GM18519 (cell line): ENCODE measurements at regions not wholly inside any gene's neighbourhood (a gene's known extent, or its start where the extent isn't known, plus 50 kb on each side); places are given as distances from the start of the nearest gene placed in this dataset.
"Not testable (repeated sequence)": the region's sequence is repeated elsewhere in the genome, so short reads cannot be mapped to it uniquely, and the experiment has no call there.

Experiments used
- ATAC-seq: cut with Tn5 transposase; IDR thresholded peaks from one replicate; pipeline ENCODE4 v1.9.1; 2021; ENCODE audit warnings: mild to moderate bottlenecking, moderate library complexity; ENCODE audit not compliant: unreplicated experiment, low FRiP score

DNA sequence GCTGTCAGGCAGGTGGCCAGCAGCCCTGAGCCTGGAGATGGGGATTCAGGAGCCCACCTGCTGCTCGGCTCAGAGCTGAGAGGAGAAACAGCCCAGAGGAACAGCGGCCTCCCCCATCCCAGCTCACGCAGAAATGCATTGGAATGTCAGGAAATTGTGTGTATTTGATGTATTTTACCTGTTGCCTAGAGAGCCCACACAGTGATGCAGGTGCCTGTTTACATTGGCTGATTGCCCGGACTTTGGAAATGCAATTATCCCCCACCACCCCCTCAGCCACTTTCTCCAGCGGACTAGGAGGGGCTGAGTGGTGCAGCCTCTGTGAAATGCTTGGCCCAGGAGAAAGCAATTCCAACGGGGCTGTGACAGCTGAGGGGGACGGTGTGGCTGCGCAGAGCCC is 281.7 kb upstream of the SFSWAP start:
- ATAC-seq, result not testable (repeated sequence)

DNA sequence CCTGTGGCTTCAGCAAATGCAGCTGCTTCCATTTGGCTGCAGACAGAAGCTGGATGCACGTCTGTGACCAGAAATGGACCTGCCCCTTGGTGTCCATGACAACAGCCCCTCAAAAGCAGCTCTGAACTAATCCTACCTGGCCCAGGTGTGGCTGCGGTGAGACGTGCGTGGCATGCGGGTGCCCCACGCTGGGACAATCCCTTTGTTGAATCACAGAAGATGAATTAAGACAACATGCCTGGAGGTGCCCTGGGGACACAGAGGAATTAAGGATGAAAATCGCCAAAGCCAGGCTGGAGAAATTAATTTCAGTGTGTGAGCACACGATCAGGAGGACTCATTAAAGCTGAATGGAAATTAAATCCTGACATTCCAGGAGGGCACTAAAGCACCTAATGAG is 281.2 kb upstream of the SFSWAP start:
- ATAC-seq, result not testable (repeated sequence)

DNA sequence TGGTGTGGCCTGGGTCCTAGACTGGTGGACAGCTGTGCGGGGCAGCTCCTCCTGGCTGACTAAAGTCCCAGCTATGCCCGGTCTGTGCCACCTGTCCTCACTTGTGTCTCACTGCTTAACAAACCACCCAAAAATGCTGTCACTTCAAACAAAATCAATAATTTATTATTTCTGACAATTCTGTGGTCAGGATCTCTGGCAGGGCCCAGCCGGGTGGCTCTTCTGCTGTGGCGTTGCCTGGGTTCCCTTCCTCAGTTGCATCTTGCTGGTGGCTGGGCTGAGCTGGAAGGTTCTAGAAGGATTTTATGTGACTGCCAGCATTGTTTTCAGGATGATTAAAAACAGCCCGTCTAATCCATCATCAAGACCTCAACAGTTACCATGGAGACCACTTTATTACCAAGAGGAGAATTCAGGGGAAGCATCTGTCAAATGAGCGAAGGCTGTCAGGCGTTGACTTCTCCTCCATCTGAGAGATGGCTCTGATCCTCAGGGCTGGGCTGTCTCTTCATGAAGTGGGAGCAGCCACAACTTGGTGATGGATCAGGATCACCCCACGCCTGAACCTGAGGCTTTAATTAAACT is 280.6 kb upstream of the SFSWAP start:
- no peak for ATAC-seq

DNA sequence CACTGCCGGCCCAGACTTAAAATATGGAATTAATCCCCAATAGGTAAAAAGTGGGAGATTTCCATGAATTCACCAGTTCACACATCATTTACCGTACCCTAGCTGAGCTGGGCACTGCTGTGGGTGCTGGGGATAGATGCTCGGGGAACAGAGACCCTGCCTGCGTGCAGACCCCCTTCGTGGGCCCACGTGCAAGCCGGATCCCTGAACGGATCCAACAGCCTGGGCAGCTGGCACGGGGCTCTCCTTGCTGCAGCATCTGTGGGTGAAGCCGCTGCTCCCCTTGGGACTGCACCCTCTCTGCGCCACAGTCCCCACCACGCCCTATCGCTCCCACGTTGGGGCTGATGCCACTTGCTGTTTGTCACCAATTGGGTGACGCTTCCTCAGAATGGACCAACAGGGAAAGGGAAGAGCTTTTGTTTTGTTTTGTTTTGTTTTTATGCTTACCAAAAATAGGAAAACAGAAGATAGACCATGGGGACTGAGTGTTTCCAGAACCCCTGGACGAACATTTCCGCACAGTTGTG is 279.7 kb upstream of the SFSWAP start:
- ATAC-seq, result not testable (repeated sequence)

DNA sequence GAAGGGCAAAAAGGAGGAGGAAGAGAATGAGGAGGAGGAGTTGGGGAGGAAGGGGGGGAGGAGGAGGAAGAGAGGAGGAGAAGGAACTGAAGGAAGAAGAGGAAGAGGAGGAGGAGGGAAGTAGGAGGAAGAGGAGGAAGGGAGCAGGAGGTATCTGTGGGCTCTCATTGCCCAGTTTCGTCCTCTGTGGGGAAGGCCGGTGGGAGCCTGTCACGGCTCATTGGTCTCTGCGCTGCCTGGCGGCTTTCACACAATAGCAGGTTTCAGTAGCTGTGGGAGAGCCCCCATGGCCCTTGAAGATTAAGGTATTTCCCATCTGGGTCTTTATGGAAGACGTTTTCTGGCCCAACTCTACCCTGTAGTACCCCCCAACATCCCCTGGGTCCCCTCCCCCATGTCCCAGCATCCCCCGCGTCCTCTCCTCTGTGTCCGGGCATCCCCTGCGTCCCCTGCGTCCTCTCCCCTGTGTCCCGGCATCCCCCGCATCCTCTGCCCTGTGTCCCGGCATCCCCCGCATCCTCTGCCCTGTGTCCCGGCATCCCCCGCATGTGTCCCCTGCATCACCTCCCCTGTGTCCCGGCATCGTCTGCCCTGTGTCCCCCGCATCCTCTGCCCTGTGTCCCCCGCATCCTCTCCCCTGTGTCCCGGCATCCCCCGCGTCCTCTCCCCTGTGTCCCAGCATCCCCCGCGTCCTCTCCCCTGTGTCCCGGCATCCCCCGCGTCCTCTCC is 278.2 kb upstream of the SFSWAP start:
- no peak for ATAC-seq

DNA sequence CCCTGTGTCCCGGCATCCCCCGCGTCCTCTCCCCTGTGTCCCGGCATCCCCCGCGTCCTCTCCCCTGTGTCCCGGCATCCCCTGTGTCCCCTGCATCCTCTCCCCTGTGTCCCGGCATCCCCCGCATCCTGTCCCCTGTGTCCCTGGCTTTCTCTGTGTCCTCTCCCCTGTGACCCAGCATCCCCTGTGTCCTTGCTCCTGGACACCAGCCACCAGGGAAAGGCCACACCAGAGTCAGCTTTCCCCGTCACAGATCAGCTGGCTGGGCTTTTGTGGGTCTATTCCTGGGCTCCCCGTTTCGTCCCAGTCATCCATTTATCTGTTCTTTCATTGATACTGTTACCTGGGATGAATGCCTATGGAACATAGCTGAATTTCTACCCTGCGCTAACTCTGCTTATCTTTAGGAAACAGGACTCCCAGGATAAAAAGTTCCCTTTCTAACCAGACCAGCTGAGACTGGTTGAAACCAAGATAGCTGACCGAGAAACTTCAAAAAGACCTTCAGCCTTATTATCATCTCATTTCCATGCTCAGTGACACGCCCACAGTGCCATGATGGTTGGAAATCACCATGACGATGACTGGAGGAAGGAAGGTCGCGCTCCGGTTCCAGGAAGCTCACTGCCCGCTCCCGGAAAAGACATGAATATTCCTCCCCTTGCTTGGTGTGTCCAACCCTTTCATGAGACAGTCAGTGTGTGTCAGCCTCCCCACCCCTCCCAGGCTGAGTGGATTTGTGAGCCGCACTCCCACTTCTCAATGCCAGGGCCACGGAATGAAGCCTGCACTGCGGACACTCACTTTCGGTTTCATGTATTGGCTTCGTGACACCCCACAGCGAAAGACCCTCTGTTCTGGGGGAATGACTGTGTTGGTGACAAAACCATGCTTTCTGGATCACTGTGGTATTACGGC is 276.4 kb upstream of the SFSWAP start:
- no peak for ATAC-seq

DNA sequence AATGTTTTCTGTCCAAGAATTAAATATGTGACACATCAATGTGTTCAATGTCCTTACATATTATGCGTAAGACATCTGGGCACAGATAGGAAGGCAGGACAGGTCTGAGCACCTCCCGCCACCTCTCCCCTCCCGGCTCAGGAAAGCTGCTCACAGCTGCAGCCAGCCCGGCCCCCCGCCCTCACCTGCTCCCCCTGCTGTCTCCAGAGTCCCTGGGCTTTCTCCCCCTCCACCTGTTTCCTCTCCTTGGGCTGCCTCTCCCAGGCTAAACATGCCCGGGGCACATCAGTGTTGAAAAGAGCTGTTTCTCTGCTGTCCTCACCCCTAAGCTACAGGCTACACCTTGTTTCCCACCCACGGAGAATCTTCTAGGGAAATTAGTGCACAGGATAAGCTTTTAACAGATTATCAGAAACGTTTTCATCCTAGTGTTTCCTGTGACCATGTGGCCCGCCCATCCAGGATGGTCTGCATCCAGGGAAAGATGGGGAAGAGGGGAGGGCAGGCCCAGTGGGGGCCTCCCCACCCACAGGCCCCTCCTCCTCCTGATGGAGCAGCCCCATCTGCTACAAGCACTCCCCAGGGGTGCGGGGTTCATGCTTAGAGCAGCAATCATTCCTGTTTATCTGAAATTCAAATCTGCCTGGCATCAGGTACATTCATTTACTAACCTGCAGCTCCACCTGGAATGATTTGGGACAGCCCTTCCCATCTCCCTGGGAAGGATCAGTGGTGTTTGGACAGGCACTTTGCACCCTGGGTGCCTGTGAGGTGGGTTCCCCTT is 273.8 kb upstream of the SFSWAP start:
- no peak for ATAC-seq

DNA sequence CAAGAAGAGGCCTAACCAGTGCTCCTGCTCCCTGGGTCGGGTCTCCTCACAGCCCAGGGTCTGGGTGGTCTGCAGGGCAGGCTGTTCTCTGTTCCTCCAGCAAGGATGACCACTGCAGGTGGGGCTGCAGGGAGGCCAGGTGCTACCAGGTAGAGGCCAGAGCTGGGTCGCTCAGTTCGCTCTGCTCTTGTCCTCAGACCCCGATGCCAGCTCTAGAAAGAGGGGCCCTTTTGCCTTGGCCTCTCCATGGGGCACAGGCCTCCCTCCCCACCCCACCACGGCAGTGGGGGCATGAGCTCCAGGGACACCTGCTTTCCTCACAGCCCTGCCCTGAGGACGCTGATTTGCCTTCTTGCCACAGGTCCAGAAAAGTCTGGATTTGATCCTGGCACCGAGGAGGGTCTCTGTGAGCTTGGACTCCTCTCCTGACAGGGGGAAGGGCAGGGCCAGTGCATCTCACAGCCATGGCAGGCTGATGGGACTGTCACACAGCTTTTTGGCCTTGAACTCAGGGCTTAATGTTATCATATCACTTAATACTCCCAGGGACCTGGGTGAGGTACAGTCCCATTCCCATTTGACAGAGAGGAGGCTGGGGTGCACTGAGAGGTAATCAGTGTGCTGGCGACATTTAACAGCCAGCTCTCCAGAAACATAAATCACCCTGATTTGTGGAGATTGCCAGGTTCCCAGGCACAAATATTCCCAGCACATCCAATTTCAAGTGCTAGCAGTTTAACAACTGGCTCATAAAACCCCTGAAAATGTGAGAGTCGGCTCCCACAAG is 273.0 kb upstream of the SFSWAP start:
- no peak for ATAC-seq

DNA sequence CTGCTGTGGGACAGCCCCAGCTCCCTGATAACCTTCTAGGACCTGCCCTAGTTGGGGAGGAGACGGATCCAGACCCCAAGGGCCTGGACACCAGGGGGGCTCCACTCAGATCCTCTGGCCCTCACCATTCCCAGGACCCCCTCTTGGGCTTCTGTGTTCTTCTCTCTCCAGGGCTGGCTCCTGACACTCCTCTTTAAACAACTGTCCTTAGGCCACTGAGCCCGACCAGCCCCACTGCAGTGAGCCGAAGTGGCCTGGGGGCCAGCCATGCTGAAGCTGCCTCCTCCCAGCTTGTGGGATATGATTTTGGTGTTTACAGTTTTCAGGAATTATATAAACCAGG is 272.4 kb upstream of the SFSWAP start:
- ATAC-seq, result not testable (repeated sequence)

DNA sequence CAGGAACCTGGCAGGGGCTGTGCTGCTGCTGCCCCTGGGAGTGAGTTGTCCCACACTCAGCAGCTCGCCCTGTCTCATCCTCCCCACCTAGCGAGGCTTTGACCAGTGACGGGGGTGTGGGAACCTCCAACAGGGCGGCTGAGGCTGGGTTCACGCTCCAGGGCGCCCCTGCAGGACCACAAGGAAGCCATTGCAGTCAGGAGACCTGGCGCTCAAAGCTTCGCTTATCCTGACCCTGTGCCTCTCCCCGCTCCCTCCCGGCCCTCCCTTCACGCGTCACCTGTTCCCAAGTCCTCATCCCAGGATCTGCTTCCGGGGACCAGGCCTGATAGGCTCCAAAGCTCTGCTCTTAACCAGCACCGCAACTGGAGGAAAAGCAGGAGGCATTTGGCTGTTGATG is 272.0 kb upstream of the SFSWAP start:
- ATAC-seq, result no peak

DNA sequence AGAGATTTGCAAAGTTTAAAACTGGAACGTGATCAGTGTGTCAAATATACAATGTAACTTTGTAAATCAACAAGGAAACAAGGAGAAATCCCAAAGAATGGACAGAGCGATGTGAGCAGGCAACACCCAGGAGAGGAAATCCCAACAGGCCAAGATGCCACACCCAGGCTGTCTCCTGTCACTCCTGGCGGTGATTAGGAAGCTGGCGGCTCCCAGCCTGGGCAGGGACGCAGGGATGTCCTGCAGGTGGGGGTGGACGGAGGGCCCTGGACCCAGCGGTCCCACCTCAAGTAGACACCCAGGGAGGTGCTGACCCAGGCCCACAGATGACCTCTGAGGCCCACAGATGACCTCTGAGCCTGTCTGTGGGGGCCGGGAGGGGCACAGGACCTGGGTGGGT is 271.1 kb upstream of the SFSWAP start:
- not testable (repeated sequence) for ATAC-seq

DNA sequence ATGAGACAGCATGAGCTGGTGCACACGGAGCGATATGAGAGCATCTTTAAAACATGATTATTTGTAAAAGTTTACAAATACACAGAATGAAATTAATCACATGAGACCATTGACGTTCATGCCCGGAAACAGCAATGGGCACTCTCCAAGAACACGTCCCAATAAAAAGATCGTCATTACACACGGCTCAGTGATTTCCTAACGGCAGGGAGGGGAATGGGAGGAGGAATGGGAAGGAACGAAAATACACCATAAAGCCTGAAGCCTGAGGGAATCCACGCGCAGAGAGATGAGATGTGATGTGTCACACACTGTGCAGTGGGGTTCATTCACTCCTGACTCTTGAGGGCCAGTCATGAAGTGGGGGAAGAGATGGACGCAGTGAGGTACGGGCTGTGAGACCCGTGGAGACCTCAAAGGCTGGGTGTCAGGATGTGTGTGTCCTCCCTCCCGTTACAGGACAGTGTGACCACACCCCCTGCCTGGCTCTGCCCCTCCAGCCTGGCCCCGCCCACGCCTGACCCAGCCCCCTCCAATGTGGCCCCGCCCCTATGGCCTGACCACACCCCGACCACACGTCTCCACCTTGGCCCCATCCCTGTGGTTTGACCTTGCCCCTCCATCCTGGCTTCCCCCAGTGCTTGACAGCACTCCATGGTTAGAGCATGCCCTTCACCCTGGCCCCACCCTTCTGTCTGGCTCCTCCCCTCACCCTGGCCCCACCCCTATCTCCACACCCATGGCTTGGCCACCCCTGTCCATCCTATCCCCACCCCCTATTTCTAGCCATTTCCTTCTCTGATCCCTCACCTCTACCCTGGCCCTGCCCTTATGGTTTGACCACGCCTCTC is 270.5 kb upstream of the SFSWAP start:
- ATAC-seq, result not testable (repeated sequence)

DNA sequence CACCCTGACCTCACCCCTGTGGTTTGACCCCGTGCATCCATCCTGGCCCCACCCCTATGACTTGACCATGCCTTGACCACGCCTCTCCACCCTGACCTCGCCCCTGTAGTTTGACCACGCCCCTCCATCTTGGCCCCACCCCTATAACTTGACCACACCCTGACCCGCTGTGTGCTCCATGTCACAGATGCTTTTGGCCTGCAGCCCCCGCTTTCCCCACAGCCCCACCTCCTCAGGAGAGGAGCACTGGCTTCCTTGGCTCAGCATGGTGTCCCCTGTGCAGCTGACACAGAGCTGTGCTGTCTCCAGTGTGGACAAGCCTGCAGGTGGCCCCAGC is 269.9 kb upstream of the SFSWAP start:
- ATAC-seq, result no peak

DNA sequence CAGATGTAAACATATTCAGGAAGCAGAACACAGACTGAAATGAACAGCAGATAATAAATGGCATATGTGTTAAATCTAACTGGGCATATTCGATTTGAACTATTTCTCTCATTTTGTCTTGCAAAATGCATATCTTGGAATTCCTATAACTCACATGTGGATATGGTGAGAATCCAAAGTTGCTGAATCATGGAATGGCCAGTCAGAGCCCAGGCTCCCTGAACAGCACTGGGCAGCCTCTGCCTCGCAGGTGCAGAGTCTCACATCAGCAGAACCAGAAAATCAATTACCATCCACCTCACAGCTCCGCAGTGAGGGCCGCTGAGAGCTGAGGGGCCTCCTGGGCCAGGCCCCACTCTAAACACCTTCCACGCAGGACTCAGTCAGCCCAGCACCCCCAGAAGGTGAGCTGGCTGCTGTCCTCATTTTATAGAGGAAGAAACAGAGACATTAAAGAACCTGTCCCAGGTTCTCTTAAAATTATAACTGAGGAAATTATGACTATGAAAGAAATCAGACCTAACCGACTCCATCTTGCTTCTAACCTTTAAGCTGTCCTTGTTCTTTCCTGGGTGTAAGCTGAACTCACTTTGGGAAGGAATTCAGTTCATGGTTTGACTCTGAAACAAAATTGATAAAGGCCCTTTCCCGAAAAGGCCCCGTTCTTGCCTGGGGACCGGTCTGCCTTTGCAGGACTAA is 269.1 kb upstream of the SFSWAP start:
- no peak for ATAC-seq

DNA sequence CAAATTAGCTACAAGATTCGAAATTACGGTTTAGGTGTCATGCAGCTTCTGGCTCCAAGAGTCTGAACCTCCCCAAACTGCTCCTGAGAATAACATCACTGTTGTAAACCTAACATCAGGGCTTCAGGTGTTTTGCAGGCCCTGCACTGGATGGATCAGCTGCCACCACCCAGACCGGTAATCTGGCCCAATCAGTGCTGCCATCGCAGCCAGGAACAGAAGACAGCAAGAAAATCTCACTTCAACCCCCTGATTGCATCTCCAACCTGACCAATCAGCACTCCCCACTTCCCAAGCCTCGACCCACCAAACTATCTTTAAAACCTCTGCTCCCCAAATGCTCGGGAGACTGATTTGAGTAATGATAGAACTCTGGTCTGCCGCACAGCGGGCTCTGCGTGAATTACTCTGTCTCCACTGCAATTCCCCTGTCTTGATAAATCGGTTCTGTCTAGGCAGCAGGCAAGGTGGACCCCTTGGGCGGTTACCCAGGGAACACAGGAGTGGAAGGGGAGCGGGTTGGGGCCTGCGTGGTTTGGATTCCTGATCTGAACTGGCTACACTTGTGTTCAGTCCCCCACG is 268.5 kb upstream of the SFSWAP start:
- ATAC-seq, result no peak

DNA sequence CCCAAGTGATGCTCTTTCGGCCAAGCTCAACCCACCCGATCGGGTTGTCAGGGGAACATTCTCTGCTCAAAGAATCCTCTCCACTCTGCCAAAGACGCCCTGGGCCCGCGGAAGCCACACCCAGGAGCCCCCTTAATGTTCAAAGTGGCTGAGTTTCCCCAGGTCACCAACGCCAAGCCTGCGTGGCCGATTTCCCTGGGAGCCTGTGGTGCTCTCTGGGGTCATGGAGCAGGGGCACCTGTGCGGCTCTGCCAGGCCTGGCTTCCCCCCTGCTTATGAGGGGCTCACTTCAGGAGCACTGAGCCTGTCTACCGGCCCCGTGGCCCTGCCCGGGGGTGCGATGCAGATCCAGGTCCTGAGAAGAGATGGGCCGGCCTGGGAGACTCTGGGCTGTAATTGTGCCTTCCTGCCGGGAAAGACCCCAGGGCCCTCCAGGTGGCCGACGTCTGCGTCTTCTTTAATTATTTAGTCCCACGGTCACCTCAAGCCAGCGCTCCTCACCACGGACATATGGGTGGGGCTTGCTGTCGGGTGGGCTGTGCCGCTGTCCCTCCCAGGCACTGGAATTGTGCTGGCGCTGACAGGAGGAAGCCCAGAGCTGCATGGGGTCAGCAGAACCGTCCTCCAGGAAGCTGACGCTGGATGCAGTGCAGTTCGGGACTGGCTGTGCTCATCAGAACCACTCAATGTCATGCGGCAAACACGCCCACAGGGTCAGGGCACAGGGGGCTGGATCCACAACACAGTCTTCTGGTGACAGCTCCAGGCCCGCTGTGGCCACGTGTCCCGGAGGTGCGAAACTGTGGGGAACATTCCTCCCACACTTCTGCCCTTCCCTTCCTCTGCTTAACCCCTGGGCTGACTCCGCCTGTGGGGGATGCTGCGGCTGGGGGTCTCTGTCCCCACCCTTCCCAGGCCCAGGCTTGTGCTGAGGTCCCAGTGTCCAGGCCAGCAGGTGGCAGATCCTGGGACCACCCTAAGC is 267.6 kb upstream of the SFSWAP start:
- ATAC-seq, result no peak
